ENCODE measurements at regions not wholly inside any gene's neighbourhood (a gene's known extent, or its start where the extent isn't known, plus 50 kb on each side); places are given as distances from the start of the nearest gene placed in this dataset.

DNA sequence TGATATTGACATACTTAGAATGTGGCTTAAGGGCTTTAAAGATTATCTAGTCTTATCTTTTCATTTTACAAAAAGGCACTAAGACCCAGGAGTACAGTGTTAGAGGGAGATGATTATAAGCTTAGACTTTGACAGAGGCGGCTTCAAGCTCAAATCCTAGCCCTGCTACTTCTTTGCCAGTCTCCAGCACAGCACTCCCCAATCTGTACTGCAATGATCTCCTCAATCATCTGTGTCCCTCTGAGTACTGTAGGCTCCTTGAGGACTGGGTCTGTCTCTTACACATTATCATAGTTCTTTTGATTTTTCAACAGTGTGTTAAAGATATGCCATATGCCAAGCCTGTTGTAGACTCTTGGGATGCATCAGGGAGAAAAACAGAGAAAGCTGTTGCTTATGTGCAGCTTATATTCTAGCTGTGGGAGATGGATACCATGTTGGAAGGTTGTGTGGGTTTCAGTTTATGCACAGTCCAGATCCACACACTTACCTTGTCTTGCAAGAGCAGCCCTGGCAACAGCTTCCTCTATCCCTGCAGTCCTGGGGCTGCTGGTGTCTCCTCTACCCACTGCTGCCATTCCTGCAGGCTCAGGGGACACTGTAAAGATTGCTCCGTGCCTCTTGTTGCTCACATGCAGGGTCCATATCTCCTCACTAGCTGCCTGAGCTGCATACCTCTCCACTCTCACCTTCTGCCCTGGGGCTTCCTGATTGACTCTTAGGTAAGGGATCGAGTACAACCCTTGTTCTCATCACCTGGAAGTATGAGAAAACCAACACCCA is 103.9 kb upstream of the TSPAN2 start:
- peaks cover 3% of the 10 kb centered on the region for H3K27me3 Mint-ChIP-seq
- no peaks in the 10 kb centered on the region for H3K36me3 Mint-ChIP-seq (ENCODE audit: low read depth)
- no peak overlapping the region for H3K4me3 Mint-ChIP-seq
- H3K27ac Mint-ChIP-seq = no peak overlapping the region
- H3K4me1 Mint-ChIP-seq (ENCODE audit: low read depth) = no peaks in the 10 kb centered on the region
- intact Hi-C loops (cut with micrococcal nuclease) = no loop called here
- H3K9me3 Mint-ChIP-seq = no peaks in the 10 kb centered on the region

DNA sequence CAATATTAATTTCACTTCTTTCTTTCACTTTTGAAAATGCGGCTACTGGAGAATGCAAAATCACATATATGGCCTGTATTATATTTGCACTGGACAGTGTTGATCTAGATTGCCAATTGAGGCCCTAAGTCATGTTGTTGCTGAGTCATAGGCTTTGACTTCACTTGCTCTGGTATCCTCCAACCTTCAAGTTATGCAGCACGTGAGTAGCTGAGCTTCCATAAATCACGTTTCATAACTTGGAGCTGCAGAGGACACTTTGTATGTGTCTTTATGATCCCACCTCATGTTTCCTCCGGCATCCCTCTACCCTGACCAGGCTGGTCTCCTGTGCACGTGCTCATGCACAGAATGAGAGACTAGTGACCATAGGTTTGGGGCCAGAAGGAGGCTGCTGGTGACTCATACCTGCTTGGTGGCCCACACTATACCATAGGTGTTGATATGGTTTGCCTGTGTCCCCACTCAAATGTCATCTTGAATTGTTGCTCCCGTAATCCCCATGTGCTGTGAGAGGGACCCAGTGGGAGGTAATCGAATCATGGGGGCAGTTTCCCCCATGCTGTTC is 103.0 kb upstream of the TSPAN2 start:
- Mint-ChIP-seq H3K9me3 (no peaks in the 10 kb centered on the region), H3K4me1 (ENCODE audit: low read depth) (no peaks in the 10 kb centered on the region), H3K27me3 (peaks cover 3% of the 10 kb centered on the region), H3K27ac (no peak overlapping the region), H3K4me3 (no peak overlapping the region), H3K36me3 (ENCODE audit: low read depth) (no peaks in the 10 kb centered on the region)
- intact Hi-C loops (cut with micrococcal nuclease) = no loop called here

DNA sequence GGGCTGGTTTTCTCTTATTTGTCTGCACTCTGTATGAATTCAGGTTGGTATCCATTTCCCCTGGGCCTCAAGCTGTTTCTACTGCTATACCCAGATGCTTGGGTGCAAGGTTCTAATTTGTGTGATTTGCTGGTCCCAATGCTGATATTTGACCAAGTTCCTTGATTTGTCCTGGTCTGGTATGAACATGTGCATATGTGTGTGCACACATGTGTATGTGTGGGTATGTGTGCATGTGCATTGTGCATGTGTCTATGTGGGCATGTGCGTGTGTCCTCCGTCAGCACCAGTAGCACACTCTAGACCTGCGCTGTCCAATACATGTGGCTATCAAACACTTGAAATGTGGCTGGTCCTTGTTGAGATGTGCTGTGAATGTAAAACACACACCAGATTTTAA is 102.4 kb upstream of the TSPAN2 start:
- H3K27me3 Mint-ChIP-seq = peaks cover 3% of the 10 kb centered on the region
- no peak overlapping the region for H3K4me3 Mint-ChIP-seq
- intact Hi-C loops (cut with micrococcal nuclease) = no loop called here
- no peaks in the 10 kb centered on the region for H3K36me3 Mint-ChIP-seq (ENCODE audit: low read depth)
- H3K4me1 Mint-ChIP-seq (ENCODE audit: low read depth) = no peaks in the 10 kb centered on the region
- H3K9me3 Mint-ChIP-seq = no peaks in the 10 kb centered on the region
- H3K27ac Mint-ChIP-seq = no peak overlapping the region

DNA sequence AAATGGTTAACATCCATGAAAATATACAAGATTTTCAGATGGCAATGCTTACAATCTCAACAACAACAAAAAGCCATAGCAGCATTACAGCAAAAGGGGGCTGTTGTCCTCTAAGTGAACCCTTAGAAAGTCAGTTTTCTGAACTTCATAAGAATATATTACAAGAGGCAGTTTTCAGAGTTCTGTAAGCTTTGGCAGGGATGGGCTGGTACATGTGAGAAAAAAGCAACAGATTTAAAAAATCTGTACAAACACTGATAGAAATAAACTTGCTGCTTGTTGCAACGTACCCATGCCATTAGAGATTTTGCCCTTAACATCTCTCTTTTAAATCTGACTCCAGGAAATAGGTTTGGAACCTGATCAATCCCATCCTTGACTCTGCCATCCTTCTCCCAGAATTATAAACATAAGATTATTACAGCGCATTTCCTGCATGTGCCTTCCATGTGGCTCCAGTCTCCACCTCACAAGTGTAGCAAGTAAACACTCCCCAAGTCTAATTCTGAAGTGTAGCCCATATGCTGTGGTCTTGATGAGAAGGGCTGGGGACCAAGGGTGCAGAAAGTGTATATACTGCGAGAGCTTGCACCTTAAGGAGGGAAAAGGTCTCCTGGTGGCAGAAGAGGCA is 101.4 kb upstream of the TSPAN2 start:
- intact Hi-C loops (cut with micrococcal nuclease) = no loop called here
- Mint-ChIP-seq H3K27me3 (peaks cover 3% of the 10 kb centered on the region), H3K27ac (no peak overlapping the region), H3K36me3 (ENCODE audit: low read depth) (no peaks in the 10 kb centered on the region), H3K4me1 (ENCODE audit: low read depth) (no peaks in the 10 kb centered on the region), H3K4me3 (no peak overlapping the region), H3K9me3 (no peaks in the 10 kb centered on the region)

DNA sequence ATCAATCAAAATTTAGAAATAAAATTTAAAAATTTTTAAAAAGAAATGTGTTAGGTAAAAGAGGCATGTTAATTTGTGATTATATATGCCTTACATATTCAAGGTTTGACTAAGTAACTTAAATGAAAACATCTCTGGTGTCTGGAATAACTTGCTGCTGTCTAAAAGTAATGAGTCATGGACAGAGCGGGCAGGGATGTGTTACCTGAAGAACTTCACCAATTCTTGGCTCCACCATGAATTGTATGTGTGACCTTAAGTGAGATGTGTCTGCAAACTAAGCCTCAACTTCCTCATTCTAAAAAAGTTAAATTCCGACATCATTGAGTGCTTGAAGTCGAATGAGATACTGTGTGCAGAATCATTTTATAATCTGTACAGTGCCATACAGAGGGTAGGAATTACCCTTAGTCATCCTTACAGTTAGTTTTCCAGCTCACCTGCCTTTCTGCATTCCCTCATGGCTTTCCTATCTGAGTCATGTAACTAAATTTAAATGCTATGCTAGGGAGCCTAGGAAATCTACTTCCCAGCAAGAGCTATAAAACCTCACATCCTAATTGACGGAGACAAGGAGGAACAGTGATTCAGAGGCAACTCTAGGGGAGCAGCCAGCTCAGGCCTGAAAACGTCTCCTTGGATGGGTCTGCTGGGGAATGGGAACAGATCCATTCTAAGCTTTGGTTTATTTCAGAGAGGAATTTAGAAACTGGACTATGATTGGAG is 100.7 kb upstream of the TSPAN2 start:
- Mint-ChIP-seq H3K27ac (no peak overlapping the region), H3K36me3 (ENCODE audit: low read depth) (no peaks in the 10 kb centered on the region), H3K4me1 (ENCODE audit: low read depth) (no peaks in the 10 kb centered on the region), H3K27me3 (peaks cover 3% of the 10 kb centered on the region), H3K4me3 (no peak overlapping the region), H3K9me3 (no peaks in the 10 kb centered on the region)
- intact Hi-C loops (cut with micrococcal nuclease) = no loop called here

DNA sequence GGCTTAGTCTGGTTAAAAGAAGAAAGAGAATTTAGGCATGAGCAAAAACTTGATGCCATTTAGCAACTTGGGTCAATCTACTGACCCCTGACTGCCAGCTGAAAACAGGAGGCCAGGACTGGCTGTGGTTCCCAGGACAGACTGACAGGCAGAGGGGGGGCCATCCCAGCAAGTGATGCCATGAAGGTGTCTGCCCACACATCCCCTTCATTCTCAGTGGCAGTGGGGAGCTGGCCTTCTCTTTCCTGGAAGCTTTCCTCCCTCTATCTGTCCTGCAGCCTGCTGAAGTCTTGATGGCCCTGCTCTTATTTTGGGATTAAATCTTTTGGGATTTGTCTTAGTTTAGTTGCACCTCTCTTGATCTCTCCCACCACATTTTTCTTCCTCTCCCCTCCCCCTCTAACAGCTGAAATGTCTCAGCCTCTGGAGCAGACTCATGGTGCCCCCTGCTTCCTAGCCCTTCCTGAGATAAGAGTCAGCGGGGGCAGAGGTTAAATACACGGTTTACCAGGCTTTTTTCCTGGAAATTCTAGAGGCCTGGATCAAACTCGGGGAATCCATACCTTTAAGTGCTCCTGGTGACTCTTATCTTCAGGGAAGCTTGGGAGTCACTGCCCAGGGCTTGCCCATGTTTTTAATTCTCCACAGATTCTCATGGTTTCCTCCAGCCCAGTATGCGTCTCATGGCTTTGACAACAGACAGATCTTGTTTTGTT is 99.5 kb upstream of the TSPAN2 start:
- Mint-ChIP-seq H3K4me3 (no peak overlapping the region), H3K4me1 (ENCODE audit: low read depth) (no peaks in the 10 kb centered on the region)
- intact Hi-C loops (cut with micrococcal nuclease) = no loop called here

DNA sequence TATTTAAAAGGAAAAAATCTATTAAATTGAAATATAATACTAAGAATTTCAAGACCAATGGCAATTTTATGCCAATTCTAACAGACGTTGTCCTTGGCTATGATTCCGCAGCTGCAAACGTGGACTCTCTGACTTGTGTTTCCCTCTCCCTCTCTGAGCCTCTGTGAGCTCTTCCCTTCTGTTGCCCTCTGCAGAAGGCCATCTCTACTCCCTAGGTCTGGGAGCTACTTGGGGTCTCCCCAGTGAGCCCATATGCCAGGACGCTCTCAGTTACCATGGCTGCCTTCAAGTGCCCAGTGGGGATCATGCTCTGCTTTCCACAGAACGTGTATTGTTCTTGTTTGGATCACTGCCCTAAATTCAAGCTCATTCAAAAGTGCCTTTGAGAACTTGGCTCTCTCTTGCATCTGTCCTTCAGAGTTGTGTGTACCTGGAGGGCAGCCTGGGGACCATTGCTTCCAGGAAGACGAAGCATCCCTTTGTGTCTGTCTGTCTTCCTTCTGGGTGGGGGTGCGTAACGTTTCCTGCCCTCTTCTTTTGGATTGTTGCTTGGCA is 97.5 kb upstream of the TSPAN2 start:
- H3K27me3 Mint-ChIP-seq = peaks cover 1% of the 10 kb centered on the region

More for the DNA sequence above, 99.5 kb upstream of the TSPAN2 start:
- no peaks in the 10 kb centered on the region for H3K36me3 Mint-ChIP-seq (ENCODE audit: low read depth)
- no peak overlapping the region for H3K27ac Mint-ChIP-seq
- H3K27me3 Mint-ChIP-seq = peaks cover 1% of the 10 kb centered on the region
- H3K9me3 Mint-ChIP-seq = no peaks in the 10 kb centered on the region

DNA sequence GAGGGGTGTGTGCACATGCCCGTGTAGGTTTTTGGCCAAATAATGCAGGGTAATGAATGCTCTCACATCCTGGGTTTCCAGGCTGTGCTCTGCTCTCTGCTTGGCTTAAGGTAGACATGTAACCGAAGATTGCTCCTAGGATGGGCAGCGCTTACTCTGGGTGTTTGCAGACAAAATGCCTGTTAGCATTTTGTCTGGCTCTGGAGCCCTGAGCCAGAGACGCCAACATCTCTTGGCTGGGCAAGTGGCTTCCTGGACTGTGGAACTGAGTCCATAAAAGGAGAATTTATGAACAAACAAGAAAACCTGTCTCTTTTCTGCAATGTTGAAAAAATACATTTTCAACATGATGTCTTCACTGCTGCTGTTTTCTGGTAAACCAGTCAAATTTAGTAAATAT is 96.0 kb upstream of the TSPAN2 start:
- H3K4me1 Mint-ChIP-seq (ENCODE audit: low read depth) = no peaks in the 10 kb centered on the region
- no peaks in the 10 kb centered on the region for H3K36me3 Mint-ChIP-seq (ENCODE audit: low read depth)
- H3K27me3 Mint-ChIP-seq = peaks cover 1% of the 10 kb centered on the region
- intact Hi-C loops (cut with micrococcal nuclease) = no loop called here
- no peak overlapping the region for H3K4me3 Mint-ChIP-seq
- no peak overlapping the region for H3K27ac Mint-ChIP-seq
- no peaks in the 10 kb centered on the region for H3K9me3 Mint-ChIP-seq

More for the DNA sequence above, 97.5 kb upstream of the TSPAN2 start:
- no peak overlapping the region for H3K4me3 Mint-ChIP-seq
- no peaks in the 10 kb centered on the region for H3K4me1 Mint-ChIP-seq (ENCODE audit: low read depth)
- no peak overlapping the region for H3K27ac Mint-ChIP-seq
- H3K9me3 Mint-ChIP-seq = no peaks in the 10 kb centered on the region
- intact Hi-C loops (cut with micrococcal nuclease) = no loop called here
- no peaks in the 10 kb centered on the region for H3K36me3 Mint-ChIP-seq (ENCODE audit: low read depth)

DNA sequence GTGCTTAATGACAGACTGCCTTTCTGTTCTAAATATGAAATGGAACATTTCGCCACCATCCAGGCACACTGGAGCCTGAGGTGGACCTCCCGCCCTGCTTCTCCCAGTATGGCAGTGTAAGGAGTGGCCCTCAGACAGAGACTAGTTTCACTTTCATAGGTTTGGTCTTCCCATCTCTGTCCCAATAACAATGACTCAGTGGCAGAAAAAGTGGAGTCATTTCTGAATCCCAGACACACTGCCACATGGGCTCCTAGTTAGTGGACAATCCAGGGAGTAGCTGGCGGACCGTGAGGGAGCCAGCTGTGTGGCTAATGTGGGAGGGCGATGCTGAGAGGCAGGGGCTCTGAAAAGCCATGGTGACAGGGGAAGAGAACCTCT is 95.6 kb upstream of the TSPAN2 start:
- no peak overlapping the region for H3K27ac Mint-ChIP-seq

DNA sequence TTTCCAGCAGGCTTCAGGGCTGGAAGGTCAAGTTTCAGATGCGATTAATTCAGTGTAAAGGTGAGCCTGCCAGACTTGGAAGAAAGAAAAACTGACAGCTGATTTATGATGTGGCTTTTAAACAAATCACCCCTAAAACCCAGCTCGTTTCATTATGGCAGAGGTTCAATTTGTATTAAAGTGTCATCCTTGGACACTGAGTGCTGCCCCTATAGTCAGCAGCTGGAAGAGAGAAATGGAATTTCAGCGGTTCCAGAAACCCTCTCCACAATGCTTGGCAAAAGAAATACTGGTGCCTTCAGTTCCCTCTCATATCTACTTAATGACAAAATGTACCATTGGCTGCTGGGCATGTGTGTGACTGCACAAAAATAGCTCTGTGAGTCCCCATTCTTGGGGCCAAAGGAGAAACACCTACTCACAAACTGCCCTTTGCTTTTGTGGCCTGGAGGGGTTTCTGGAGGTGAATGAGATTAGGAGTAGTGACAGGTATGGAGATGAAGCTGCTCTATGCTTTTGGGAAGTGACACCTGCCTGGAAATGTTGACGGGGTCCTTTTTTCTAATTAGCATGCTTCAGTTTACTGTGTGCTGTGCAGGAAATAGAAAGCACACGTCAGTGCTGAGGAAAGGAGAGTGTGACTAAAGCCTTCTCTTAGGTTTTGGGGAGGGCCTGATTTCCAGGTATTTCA is 95.1 kb upstream of the TSPAN2 start:
- H3K4me1 Mint-ChIP-seq (ENCODE audit: low read depth) = no peaks in the 10 kb centered on the region
- H3K27ac Mint-ChIP-seq = no peak overlapping the region
- no peaks in the 10 kb centered on the region for H3K27me3 Mint-ChIP-seq
- intact Hi-C loops (cut with micrococcal nuclease) = no loop called here
- H3K36me3 Mint-ChIP-seq (ENCODE audit: low read depth) = no peaks in the 10 kb centered on the region
- no peaks in the 10 kb centered on the region for H3K9me3 Mint-ChIP-seq
- no peak overlapping the region for H3K4me3 Mint-ChIP-seq

More for the DNA sequence above, 95.6 kb upstream of the TSPAN2 start:
- Mint-ChIP-seq H3K27me3 (no peaks in the 10 kb centered on the region), H3K4me1 (ENCODE audit: low read depth) (no peaks in the 10 kb centered on the region), H3K4me3 (no peak overlapping the region), H3K36me3 (ENCODE audit: low read depth) (no peaks in the 10 kb centered on the region), H3K9me3 (no peaks in the 10 kb centered on the region)
- intact Hi-C loops (cut with micrococcal nuclease) = no loop called here

DNA sequence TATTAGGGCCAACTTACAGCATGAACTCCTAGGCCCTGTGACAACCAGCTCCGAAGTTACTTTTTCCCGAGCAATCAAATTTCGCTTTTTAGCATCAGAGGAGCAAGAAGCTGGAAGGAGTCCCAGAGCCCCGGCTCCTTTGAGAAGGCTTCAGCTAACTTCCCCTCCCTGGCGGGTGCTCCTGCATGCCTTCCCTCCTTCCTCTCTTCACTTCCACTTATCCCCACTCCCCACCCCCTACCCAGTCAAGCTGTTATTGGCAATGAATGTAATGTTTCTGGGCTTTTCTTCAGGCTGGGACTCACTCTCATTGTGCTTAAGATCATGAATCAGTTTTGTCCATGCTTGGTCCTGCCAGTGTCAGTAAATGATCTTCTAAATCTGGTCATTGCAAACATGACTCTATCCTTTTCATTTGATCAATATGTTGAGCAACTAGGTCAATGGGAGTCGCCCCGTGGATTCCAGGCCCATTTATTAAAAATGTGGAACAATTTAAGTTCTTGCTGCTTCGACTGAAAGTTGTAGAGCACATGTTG is 94.5 kb upstream of the TSPAN2 start:
- Mint-ChIP-seq H3K36me3 (ENCODE audit: low read depth) (no peaks in the 10 kb centered on the region), H3K4me1 (ENCODE audit: low read depth) (no peaks in the 10 kb centered on the region), H3K9me3 (no peaks in the 10 kb centered on the region), H3K27me3 (no peaks in the 10 kb centered on the region), H3K4me3 (no peak overlapping the region), H3K27ac (no peak overlapping the region)
- intact Hi-C loops (cut with micrococcal nuclease) = no loop called here

DNA sequence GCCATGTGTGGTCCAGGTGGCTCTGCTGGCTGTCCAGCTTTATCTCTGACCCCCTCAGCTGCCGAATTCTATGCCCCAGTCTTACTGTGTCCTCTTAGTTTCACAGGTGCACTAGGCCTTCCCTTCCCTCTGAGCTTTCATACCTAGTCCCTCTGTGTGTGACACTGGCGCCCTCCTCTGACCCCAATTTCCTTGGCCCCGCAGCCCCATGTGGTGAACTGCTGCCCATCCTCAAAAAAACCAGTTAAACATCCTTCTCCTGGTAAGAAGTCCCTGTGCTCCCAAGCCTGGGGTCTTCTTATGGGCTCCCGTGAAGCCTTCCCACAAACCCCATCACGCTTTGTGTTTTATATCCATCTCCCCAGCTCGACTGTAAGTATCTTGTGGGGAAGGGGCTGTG is 93.9 kb upstream of the TSPAN2 start:
- H3K27ac Mint-ChIP-seq = no peak overlapping the region
- H3K4me3 Mint-ChIP-seq = no peak overlapping the region
- no peaks in the 10 kb centered on the region for H3K4me1 Mint-ChIP-seq (ENCODE audit: low read depth)
- H3K36me3 Mint-ChIP-seq (ENCODE audit: low read depth) = no peaks in the 10 kb centered on the region
- intact Hi-C loops (cut with micrococcal nuclease) = no loop called here
- no peaks in the 10 kb centered on the region for H3K27me3 Mint-ChIP-seq
- no peaks in the 10 kb centered on the region for H3K9me3 Mint-ChIP-seq

Measured in dendritic cell treated with granulocyte-macrophage colony-stimulating factor and Interleukin-4, amounts not matched to agents 40 ng/mL and 50 ng/mL, for 4 days (primary cell).